Breast epithelium (tissue), 3 donors: ENCODE measurements at regions not wholly inside any gene's neighbourhood (a gene's known extent, or its start where the extent isn't known, plus 50 kb on each side); places are given as distances from the start of the nearest gene placed in this dataset.

ENCODE experiments used
- CTCF ChIP-seq, 3 donors: fragments of 450-650 bp; IDR thresholded peaks; one replicate each; pipeline ENCODE4 v1.5.1; 2016 to 2017; ENCODE audit warnings: antibody characterized with exemption in 3 of 3, mild to moderate bottlenecking in 3 of 3, moderate library complexity in 3 of 3
- POLR2A ChIP-seq: fragments of 450-650 bp; IDR thresholded peaks from one replicate; pipeline ENCODE4 v1.6.1; 2016; ENCODE audit warnings: antibody characterized with exemption, mild to moderate bottlenecking, moderate library complexity
- POLR2AphosphoS5 ChIP-seq, 3 donors: sonication (generic); formaldehyde crosslinking; IDR thresholded peaks; one replicate each; pipeline ENCODE4 v1.6.1; 2017; ENCODE audit warnings: antibody characterized with exemption in 3 of 3

- TF ChIP-seq POLR2AphosphoS5 (IDR thresholded peaks at IDR 0.05) (no peak), CTCF (IDR thresholded peaks at IDR 0.05) (no peak), POLR2A (no peak)
Observed at GRCh38 chr14:26293909-26294308, 303.9 kb downstream of the NOVA1 start.
